ENCODE measurements at regions not wholly inside any gene's neighbourhood (a gene's known extent, or its start where the extent isn't known, plus 50 kb on each side); places are given as distances from the start of the nearest gene placed in this dataset.

DNA sequence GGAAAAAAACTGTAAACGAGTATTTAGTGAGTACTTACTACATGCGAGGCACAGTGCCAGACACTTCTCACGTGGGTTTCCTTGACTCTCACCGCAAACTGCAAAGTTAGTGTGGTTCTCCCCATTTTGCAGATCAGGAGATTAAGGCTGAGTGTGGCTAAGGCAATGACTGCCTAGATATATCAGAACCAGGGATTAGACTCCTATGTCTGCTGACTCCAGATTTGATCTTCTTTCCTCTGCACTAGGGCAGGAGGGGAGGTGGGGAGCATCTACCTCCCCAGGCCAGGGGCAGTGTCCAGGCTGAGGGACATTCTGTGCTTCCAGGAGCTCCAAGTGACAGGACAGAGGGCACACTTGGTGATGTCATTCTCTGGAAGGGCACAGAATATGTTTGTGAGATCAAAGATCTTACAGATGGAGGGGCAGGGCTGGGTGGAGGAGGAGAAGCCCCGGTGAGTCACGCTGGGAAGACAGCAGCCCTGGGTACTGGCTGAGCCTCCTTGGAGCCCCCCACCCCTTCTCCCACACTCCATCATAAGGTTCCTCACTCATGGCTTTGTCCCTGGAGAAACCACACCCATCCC lies 92.4 kb downstream of the RHOB start:
- no peak for TF ChIP-seq ZNF274 (IDR thresholded peaks at IDR 0.05; ENCODE audit: borderline replicate concordance, extremely low read depth, low read length)
- TF ChIP-seq, protein P1, sequence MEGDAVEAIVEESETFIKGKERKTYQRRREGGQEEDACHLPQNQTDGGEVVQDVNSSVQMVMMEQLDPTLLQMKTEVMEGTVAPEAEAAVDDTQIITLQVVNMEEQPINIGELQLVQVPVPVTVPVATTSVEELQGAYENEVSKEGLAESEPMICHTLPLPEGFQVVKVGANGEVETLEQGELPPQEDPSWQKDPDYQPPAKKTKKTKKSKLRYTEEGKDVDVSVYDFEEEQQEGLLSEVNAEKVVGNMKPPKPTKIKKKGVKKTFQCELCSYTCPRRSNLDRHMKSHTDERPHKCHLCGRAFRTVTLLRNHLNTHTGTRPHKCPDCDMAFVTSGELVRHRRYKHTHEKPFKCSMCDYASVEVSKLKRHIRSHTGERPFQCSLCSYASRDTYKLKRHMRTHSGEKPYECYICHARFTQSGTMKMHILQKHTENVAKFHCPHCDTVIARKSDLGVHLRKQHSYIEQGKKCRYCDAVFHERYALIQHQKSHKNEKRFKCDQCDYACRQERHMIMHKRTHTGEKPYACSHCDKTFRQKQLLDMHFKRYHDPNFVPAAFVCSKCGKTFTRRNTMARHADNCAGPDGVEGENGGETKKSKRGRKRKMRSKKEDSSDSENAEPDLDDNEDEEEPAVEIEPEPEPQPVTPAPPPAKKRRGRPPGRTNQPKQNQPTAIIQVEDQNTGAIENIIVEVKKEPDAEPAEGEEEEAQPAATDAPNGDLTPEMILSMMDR (IDR thresholded peaks at IDR 0.05; ENCODE audit: control extremely low read depth in 1 of 3, insufficient read depth in 1 of 3, low read depth in 1 of 3, low read length in 3 of 3) = no peak
